NCI-H446 (cell line): ENCODE measurements at regions not wholly inside any gene's neighbourhood (a gene's known extent, or its start where the extent isn't known, plus 50 kb on each side); places are given as distances from the start of the nearest gene placed in this dataset.

Source experiments
- DNase-seq, 2 experiments: peaks; one replicate each; lab custom pipeline; 2025; lab: John Stamatoyannopoulos, UW

GRCh38 chr3:124540550-124541211, 189.6 kb upstream of the UMPS start:
- no peak for DNase-seq

DNA sequence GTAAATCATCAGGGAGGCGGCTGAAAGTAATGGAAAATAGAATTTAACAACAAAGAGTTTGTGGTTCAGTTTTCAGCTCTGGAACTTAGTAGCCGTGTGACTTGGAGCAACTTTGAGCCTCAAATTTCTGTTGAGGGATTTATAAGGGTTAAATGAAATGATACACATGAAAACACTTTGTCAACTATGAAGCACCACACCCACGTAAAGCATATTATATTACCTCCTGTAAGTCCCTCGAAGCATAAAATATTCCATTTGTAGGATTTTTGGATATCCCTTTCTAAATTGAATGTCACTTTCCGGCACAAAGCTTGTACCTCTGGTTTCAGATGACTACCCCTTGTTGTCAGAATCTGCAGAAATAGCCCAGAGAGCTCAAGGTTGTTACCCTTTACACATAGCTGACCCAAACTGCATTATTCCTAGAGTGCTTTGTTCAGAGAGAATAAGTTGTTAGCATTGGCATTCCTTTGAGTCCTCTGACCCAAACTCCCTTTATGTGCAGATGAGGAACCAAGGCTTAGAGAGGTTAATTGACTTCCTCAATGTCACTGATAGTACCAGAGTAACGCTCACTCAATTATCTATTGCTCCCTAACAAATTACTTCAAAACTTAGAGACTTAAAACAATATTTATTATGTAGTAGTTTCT, 187.9 kb upstream of the UMPS start:
- no peak for DNase-seq

DNA sequence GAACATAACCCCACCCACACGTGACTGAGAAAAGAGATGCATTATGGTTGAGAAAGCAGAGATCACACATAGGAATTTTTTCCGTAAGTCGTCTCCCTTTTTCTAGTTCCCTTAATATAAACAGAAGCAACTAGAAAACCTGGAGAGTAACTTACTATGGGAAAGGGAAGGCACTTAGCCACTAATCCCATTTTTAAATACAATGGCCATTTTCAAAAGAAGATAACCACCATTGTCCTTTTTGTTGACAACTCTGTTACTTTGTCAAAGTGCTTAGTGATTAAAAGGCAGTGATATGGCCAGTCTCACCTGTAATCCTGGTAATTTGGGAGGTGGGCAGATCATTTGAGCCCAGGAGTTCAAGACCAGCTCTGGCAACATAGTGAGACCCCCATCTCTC, 184.4 kb upstream of the UMPS start:
- DNase-seq, result no peak

DNA sequence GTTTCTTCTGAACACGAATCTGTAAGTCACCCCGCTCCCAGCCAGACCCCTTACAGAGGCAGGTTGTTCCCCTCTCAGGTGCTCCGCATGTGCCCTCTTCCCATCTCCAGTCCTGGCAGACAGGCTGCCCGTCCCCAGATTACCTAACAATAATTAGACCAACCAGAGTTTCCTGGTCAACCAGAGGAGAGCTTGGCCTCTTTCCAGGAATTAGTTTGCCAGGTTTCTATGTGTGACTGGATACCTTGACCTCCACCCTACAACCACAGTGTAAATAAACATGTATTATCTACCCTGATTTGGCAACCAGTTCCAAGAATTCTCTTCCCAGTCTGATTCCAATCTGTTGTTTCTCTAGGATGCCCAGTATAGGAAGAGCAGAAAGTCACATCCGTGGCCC, 178.0 kb upstream of the UMPS start:
- DNase-seq, result peak in 1 of 2 experiments; percentile 23

DNA sequence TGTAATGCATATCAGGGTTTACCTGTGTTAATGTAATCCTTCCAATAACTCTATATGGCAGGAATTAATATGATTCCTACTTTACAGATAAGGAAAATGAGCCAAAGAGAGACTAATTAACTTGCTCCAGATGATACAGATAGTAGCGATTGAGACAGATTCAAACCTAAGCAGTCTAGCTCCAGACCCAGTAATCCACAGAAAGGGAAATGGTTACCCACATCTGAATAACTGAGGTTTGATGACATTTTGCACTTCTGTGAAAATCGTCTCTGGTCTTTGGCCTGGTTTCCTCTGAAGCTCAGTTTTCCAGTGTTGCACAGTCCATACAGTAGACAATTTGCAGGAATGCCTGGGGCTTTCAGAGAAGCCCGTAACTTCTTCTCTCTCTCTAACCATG, 177.1 kb upstream of the UMPS start:
- DNase-seq, result no peak

GRCh38 chr3:124556636-124557035, 173.6 kb upstream of the UMPS start:
- no peak for DNase-seq

DNA sequence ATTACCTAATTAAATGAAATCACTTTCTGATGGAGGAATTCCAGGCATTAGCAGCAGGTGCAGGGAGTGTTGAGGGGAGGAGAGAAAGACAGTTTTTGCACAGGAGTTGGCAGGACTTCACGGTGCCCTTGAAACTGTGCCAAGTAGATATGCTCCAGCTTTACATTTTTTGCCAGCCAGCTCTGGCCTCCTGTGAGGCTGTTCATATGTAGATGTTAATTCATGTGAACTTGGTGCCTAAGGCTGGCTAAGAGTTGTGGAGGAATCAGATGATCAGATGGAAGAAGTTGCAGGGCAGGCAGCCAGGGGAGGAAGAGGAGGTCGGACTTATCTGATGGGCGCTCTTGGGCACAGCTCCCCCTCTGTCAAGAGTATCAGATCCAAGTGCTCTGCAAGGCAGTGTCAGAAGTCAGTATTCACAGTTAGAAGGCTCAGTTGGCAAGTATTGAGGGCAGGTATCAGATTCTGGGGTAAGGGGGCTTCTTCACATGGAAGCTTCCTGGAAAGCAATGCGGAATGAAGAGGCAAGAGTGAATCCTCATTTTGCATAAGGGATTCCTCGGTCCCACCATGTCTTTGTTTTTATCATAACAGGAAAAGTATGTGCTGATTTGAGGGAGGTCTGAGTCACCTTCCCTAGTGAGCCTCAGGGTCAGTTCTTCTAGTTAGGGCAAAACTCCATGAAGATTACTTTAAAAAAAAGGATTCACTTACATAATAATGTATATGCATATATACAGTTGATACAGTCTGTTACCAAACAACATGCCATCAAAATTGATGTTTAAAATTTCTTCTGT, 172.6 kb upstream of the UMPS start:
- DNase-seq, result peak; percentile 49 to 94

DNA sequence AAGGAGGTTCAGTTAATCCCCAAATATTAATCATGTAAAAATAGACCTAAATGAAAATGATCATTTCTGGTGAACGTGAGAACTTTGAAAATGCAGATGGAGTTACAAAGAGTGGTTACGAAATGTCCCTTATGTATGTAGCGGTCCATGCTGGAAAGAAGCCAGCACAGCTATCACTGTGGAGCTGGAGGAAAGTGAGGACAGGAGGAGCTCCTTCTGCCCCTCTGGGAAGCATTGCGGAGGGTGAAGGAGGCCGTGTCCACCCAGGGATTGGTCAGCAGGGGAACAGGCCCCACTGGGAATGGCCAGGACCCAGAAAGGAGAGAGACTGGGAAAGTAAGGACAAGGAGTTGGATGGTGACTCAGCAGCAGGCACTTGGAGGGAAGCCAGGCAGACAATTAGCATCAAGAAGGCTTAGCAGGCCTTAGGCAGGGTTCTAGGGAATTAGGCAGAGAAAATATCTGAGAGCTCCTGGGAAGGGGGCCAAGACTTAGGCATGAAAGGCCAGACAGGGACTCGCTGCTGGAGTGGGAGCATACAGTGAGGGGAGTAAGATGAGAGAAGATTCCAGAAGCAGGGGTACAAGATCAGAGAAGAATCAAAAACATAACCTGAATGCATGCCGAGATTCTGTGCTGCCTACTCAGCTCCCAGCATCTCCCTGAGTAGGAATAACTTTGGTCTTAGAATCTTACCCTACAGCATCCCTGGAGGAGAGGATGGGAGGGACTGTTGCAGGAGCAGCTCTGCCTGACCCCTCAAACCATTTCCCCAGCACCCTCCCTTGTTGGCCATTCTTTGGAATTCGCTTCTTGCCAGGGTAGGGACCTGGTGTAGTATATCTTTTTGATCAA, 171.0 kb upstream of the UMPS start:
- DNase-seq, result peak; percentile 94 to 98

DNA sequence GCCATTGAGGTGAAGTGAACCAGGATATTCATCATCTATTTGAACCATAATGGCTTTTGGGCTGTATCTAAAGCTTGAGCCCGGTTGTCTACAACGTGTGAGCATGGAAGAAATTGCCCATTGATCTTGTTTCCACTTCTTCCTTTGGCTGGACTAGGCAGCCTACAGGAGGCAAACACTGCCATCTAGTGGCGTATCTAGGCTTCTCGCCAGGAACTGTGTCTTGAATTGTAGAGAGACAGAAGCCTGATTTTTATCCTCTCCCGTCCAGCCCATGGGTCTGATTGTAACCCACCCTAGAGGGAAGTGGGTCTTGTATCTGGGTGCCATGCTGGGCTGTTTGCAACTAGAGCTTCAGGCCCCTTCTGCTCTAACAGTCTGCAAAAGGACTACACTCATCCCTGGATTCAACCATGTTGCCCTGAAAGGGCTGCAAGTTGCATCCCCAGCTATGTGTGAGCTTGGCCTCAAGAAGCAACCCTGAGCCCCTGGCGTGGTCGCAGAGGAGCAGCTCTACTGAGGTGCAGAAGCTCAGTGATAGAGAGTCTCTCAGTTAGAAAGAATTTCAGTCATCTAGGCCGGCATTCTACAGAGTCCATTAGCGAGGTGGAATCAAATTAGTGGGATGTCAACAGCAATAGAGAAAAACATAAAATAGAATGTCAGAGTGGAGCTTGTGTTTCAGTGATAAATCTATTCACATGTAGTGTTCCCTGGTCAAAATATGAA, 170.2 kb upstream of the UMPS start:
- peak; percentile 79 to 93 for DNase-seq

DNA sequence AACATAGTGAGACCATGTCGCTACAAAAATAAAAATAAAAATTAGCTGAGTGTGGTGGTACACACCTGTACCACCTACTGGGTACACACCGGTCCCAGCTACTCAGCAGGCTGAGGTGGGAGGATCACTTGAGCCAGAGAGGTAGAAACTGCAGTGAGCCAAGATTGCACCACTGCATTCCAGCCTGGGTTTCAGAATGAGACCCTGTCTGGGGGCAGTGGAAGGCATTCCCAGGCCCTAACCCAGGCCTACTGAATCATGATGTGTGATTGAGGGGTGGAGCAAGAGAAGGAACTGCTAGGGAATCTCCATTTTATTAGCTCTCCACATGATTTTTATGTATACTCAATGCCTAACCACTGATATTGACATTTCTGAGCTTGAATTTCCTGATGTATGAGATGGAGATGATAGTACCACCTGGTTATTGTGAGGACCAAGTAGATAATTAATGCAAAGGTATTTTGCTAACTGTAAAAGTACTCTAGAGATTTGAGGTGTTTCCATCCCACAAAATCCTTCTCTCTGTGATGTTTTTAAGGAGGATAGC, 169.5 kb upstream of the UMPS start:
- no peak for DNase-seq

DNA sequence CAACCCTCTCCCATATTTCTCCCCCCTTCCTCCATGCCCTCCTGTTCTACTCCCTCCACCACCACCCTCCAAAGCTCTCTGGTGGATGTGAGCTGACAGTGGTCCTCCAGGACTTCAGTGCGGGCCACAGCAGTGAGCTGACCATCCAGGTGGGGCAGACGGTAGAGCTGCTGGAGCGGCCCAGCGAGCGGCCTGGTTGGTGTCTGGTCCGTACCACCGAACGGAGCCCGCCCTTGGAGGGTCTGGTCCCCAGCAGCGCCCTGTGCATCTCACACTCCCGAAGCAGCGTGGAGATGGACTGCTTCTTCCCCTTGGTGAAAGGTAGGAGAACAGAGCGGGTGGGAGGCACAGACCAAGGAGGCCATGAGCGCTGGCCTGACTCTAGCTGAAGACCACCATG, 167.5 kb upstream of the UMPS start:
- DNase-seq, result no peak

DNA sequence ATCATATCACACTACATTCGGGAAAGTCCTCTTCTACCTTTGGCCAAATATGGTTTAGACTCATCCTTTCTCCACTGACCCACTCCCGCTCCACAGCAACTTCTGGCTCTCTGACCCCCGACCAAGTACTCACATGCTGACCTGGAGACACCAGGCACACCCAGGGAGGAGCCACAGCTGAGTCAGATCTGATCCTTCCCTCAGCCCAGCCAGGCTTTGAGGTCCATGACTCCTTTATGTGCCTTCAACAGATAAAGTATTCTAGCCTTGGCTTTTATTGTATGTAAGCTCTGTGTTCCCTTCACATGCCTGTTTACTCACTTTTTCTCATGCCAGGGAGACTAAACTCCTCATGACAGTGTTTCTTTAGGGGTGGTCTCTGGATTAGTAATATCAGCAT, 166.9 kb upstream of the UMPS start:
- DNase-seq, result no peak

GRCh38 chr3:124565013-124565412, 165.2 kb upstream of the UMPS start:
- DNase-seq, result peak; percentile 89 to 93

DNA sequence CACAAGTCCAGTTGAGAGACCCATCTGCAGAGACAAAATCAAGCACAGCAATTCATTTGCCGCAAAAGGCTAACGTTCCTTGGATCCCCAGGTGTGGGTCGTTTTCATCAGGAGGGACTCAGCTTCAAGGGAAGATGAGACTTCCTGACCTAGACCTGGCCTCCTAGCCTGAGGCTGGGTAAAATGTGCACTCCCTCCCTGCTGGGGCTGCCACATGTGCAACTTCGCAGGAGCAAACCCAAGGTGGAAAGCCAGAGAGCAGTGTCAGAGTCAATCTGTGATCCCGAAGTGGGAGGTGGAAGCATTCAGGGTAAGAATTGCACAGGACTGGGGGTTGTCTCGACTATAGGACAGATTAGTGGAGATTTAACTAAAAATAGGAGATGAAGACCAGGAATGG, 164.7 kb upstream of the UMPS start:
- DNase-seq, result no peak

DNA sequence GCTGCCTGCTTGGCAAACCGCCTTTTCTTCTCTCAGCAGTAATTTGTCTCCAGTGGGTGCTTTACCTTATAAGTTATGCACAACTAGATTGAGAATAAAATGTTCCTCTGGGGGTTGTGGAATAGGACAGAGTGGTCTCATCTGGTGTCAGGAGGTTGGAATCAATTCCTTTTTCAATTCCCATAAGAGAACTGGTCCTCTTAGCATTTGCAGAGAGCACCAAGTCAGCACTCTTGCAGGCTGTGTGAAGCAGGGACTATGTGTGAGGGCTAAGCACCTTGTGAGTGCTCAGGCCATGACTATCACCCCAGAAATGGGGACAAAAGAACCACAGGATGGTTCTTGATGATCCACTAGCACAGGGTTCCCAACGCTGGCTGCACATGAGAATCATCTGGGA, 163.6 kb upstream of the UMPS start:
- no peak for DNase-seq

DNA sequence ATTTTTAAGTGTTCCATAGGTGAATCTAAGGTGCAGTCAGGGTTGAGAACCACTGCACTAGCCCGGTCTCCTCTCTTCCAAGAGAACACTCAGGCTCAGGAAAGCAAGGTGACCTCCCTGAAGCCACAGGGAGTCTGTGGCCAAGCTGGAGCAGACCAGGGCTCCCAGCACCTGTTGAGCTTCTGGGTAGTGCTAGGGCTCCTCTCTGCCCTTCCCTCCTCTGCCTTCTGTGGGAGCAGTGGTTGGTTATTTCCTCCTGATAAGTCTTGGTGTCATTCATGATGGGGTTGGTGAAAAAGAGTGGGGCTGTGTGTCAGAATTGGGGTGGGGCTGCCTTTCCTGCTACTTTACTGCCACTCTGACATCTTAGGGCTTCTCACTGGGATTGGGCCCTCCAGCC, 163.1 kb upstream of the UMPS start:
- DNase-seq, result no peak

DNA sequence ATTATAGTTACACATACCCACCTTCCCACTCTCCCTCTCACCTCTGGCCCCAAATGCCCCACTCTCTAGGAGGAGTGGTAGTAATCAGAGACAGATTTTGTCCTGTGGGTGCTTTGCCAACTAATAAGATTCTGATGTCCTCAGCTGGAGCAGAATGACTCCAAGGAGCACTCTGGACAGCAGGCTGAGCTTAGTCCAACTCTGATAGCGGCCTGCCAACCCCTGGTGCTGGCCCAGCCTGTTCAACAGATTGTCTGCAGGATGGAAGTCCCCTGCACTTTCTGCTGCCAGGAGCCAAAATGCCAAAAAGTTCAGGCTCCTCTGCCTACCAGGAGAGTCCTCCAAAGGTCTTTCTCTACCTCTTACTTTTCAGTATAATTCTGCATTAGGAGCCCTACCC, 160.5 kb upstream of the UMPS start:
- peak; percentile 23 to 64 for DNase-seq

GRCh38 chr3:124570232-124570631, 160.0 kb upstream of the UMPS start:
- no peak for DNase-seq

- no peak for DNase-seq
These were observed 157.3 kb upstream of the UMPS start for GRCh38 chr3:124572851-124573405.

- no peak for DNase-seq
These were observed 156.2 kb upstream of the UMPS start for GRCh38 chr3:124574012-124574411.
